ENCODE measurements at regions not wholly inside any gene's neighbourhood (a gene's known extent, or its start where the extent isn't known, plus 50 kb on each side); places are given as distances from the start of the nearest gene placed in this dataset.

DNA sequence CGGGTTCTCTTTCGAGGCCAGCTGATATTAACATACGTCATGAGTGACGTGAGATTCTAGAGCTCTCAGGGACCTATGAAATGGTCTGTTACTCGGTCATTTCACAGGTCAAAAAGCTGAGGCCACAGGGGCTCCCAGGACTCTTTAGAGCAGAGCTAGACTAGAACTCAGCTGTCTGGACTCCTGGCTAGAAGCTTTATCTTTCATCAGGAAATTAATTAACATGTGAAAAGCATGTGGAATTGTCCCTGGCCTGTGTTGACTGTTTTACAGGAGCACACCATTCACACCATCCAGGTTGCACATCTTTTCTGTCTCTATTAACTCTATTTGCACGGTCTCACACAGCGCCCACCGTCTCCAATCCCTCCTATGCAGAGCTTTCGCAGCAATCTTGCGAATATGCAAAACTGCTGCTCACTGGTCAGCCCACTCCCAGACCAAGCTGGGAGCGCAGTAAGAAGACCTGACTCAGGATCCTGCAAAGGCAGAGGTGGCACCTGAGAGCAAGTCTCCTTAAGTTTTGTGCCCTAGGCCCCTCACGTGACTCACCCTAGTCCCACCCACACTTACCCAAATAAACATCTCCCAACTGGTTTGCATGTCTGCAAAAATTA is 522.5 kb downstream of the CD83 start:
- TF ChIP-seq SNAI2 (CRISPR knock-in tag; IDR thresholded peaks at IDR 0.05) = no peak
- TF ChIP-seq, protein P1, sequence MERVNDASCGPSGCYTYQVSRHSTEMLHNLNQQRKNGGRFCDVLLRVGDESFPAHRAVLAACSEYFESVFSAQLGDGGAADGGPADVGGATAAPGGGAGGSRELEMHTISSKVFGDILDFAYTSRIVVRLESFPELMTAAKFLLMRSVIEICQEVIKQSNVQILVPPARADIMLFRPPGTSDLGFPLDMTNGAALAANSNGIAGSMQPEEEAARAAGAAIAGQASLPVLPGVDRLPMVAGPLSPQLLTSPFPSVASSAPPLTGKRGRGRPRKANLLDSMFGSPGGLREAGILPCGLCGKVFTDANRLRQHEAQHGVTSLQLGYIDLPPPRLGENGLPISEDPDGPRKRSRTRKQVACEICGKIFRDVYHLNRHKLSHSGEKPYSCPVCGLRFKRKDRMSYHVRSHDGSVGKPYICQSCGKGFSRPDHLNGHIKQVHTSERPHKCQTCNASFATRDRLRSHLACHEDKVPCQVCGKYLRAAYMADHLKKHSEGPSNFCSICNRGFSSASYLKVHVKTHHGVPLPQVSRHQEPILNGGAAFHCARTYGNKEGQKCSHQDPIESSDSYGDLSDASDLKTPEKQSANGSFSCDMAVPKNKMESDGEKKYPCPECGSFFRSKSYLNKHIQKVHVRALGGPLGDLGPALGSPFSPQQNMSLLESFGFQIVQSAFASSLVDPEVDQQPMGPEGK (CRISPR knock-in tag; IDR thresholded peaks at IDR 0.05; ENCODE audit: borderline replicate concordance) = no peak
- TF ChIP-seq, protein P2, sequence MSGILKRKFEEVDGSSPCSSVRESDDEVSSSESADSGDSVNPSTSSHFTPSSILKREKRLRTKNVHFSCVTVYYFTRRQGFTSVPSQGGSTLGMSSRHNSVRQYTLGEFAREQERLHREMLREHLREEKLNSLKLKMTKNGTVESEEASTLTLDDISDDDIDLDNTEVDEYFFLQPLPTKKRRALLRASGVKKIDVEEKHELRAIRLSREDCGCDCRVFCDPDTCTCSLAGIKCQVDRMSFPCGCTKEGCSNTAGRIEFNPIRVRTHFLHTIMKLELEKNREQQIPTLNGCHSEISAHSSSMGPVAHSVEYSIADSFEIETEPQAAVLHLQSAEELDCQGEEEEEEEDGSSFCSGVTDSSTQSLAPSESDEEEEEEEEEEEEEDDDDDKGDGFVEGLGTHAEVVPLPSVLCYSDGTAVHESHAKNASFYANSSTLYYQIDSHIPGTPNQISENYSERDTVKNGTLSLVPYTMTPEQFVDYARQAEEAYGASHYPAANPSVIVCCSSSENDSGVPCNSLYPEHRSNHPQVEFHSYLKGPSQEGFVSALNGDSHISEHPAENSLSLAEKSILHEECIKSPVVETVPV (CRISPR knock-in tag; IDR thresholded peaks at IDR 0.05) = no peak
- TF ChIP-seq RARB (CRISPR knock-in tag; IDR thresholded peaks at IDR 0.05) = no peak
